VCaP (cell line): ENCODE measurements at regions not wholly inside any gene's neighbourhood (a gene's known extent, or its start where the extent isn't known, plus 50 kb on each side); places are given as distances from the start of the nearest gene placed in this dataset.

Experiments
- H3K27ac ChIP-seq: fragments of 450-650 bp; 2 replicates; pipeline ENCODE4 v1.5.1; 2017
- CTCF ChIP-seq: fragments of 450-650 bp; conservative IDR thresholded peaks from 2 replicates; pipeline ENCODE4 v1.5.1; 2017; ENCODE audit warnings: mild to moderate bottlenecking, moderate library complexity

- no peak for TF ChIP-seq CTCF
These were observed 942.2 kb upstream of the CDH8 start for GRCh38 chr16:62978451-62978850.

DNA sequence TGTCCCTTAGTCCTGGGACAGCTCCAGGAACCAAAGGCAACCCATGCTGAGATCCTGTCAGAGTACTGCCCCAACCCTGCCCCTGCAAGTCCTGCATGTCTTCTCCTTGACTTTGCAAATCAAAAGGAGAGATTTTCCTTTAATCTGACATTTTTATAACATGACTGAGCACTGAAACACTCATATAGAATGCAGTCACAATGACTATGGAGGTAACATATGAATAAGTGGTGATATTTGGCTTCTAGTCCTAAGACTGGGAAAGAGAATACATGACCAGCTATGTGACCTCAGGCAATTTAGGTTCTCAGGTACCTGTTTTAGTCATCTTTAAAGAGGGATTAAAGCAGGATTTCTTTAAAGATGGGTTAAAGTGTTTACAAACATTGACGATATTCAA is 941.6 kb upstream of the CDH8 start:
- no peak overlapping the region for H3K27ac ChIP-seq
- no peak for TF ChIP-seq CTCF

More at GRCh38 chr16:62978451-62978850, 942.2 kb upstream of the CDH8 start:
- no peak overlapping the region for H3K27ac ChIP-seq

- TF ChIP-seq CTCF: no peak
- H3K27ac ChIP-seq: no peak overlapping the region
These were observed 938.2 kb upstream of the CDH8 start for GRCh38 chr16:62974424-62974823.

- no peak overlapping the region for H3K27ac ChIP-seq
- no peak for TF ChIP-seq CTCF
These were observed 934.6 kb upstream of the CDH8 start for GRCh38 chr16:62970851-62971250.

DNA sequence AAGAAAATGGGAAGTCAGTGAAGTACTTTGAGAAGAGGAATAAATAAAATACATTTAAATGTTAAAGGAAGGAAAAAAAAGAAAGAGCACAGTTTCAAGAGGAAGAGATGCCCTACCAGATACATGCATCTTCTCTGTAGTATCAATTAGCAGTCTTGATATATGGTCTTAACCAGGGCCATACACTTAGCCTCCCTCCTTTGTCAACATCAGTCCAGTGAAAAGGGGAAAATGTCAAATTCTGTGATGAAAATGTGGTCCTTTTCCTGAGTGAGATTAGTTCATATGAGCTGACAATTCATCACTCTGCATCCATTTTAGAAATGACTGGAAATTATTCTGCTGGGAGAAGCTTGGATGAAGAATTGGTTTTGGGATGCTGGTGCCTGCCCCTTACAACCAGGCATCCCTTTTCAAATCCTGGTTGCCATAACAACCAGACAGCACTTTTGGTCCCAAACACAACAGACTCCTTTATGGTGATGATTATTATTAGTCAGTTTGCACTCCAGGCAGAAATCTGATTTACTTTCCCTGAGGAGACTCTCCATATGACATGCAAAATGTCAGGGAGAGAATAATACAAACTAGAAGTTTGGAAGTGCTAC is 933.6 kb upstream of the CDH8 start:
- no peak for TF ChIP-seq CTCF
- no peak overlapping the region for H3K27ac ChIP-seq

DNA sequence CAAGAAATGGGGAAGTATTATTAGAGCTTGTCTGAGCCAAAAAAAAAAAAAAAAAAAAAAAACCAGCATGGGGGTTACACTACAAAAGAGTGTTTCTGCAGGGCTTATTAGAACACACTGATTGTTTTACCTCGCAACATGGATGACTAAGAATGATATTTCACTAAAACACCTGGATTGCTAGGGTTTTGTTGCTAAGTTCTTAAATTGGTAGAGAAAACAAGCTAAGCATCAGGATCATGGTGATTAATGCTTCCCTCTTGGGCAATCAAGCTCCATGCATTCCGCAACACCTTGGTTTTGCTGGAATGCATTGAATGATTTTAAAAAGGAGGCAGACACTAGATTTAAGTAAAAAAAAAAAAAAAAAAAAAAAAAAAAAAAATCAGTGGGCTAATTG is 931.4 kb upstream of the CDH8 start:
- no peak overlapping the region for H3K27ac ChIP-seq
- no peak for TF ChIP-seq CTCF

GRCh38 chr16:62967163-62967562 is 930.9 kb upstream of the CDH8 start:
- no peak overlapping the region for H3K27ac ChIP-seq
- no peak for TF ChIP-seq CTCF
